ENCODE measurements at regions not wholly inside any gene's neighbourhood (a gene's known extent, or its start where the extent isn't known, plus 50 kb on each side); places are given as distances from the start of the nearest gene placed in this dataset.

DNA sequence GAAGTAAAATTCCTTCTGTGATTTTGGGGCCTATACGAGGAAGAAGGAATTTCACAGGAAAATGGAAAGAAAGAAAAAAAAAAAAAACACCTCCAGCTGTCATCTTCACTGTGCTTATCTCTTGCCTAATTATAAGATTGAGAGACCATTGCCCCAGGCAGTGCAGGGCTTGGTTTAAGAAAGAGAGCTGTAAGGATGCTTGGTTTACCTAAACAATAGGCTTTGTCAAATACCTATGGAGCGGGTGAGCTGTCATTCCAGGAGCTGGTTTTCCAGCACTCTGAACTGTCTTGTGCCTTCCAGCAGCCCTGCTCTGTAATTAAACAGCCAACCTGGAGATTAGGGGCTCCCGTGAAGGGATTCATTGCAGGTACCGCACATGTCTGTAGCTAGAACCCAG, 137.8 kb downstream of the EDN3 start:
- DNase-seq = no peak

DNA sequence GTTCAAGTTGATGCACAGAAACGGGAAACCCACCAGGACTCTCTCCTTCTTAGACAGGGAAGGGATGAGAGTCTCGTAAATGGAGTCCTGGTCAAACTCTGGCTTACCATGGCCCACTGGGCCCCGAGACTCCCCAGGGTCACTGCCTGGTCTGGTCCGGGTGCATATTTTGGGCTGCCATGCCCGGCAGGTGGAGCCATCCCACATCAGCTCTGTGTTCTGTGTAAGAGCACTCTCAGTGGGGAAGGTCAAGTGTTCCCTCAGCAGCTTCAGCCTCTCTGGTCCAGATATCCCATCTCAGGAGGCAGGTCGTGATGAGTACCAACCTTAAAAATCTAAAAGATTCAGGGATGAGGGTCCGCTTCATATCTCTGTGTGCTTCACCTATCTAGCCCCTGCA, 138.8 kb downstream of the EDN3 start:
- DNase-seq = no peak

- DNase-seq = no peak
Observed at GRCh38 chr20:59441306-59441705, 140.9 kb downstream of the EDN3 start.

- DNase-seq = no peak
Observed at GRCh38 chr20:59441860-59442810, 141.7 kb downstream of the EDN3 start.

DNA sequence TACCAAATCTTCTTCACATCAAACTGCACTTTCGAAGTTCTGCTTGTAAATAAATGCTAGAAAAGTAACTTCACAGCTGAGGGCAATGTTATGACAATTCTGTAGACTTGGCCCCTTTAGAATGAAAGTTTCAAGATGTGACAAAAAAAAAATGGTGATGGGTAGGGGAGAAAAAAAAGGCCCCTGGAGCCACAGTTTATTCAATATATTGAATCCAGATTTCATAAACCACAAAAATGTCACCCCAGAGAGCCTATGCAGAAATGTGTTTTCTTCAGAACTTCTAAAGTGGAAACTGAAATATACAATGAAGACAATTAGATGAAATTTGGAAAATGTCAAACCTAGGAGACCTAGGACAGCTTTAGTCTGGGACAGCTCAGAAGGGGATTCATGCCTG, 143.1 kb downstream of the EDN3 start:
- no peak for DNase-seq

DNA sequence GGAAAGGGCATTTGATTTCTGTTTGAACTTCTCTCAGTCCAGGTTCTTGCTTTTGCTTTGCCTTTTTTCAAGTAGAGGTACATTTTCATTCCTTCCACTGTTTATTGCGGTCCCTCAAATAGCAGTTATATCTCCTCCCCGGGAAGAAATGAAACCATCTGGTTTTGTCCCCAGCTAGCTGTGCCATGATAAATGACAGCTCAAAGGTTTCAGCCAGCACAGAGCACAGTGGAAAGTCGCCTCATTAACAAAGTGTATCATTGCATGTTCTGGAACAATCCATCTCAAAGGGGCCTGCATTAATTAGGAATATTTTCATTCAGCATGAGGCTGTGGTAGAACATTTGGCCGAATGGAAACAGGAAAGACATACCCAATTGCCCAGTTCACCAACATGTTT, 146.0 kb downstream of the EDN3 start:
- DNase-seq = no peak

- DNase-seq = no peak
Observed at GRCh38 chr20:59448196-59448595, 147.8 kb downstream of the EDN3 start.

DNA sequence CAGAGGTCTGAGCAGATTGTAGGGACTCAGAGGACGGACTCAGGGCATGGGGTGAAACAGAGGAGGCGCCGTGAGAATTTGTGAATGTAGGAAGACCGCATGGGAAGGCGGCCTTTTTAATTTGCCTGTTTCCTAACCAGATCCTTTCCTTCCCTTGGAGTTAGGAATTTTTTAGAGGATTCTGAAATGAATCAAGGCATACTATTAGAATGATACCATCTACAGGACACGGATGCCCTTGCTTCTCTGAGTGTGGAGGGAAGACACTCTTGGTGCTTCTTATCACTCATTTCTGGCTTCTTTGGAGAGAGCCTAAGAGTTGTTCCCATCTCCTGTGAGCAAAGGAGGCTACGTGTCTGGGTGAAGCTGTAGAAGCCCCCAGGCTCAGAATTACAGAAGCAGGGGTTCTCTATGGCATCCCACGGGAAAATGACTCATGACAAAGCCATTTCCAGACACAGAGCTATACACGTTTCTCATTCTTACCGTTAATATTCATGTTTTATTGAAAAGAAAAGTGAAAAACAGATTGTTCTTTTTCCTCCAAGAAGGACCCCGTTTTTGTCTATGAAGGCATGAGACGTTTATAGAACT, 148.5 kb downstream of the EDN3 start:
- no peak for DNase-seq

DNA sequence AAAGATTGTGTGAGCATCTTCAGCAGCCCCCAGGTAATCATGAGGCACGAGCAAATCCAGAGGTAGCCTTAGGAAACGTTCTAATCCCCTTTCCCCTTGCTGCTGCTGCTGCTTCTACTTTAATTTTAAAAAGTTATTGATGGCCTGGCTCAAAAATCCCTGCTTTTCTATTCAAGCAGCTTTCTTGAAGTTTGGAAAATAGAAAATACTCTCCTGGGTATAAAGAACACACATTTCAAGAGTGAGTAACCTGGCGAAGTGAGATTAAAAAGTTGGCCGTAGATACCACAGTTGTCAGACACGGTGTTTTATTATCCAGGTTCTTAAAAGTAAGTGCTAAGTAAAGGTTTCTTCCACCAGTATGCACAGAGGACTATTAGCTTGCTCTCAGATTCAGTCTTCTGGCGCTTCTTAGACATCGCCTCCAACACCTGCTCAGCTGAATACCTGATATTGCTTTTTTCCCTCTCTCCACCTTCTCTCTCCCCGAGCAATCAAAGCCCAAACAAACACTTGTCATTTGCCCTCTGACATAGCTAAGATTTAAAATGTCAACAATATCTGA, 150.7 kb downstream of the EDN3 start:
- DNase-seq = no peak

- no peak for DNase-seq
Observed at GRCh38 chr20:59451641-59452040, 151.2 kb downstream of the EDN3 start.

- DNase-seq = no peak
Observed at GRCh38 chr20:59452856-59453255, 151.5 kb upstream of the PHACTR3 start.

DNA sequence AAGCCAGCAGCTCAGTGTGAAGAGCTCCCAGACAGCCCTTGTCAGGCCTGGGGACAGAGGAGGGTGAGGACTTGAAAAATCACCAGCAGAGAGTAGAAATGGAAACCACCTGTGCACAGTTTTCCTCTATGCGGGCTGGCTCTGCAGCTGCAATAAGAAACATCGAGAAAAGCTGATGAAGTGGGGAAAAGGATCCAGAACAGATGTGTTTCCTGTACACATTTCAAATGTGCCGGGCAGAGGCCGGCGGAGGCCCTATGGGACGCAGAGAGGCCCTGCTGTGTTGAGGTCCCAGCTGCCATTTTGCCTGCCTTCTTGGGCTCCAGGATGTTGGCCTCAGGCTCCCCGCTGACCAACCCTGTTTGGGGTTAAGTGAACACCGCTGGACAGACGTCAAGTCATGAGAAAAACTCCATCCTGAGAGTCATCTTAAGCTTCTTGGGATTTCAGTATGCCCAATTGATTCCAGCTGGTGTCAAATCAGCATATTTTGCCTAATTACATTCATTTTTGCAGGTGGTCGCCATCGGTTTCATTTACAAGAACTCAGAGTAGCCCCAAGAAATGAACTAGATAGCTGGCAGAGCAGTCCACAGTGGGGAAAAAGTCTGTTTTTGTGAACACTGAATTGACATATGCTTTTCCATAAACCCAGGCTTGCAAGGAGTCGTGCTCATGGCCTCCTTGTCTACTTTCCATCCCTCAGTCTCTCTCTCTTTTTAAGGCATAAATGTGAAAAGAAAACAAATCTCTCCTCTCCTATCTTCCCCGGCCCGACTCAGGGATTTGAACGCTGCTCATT, 150.4 kb upstream of the PHACTR3 start:
- DNase-seq = no peak

GRCh38 chr20:59455402-59456341, 148.7 kb upstream of the PHACTR3 start:
- DNase-seq = no peak

GRCh38 chr20:59456342-59457279, 147.7 kb upstream of the PHACTR3 start:
- no peak for DNase-seq

DNA sequence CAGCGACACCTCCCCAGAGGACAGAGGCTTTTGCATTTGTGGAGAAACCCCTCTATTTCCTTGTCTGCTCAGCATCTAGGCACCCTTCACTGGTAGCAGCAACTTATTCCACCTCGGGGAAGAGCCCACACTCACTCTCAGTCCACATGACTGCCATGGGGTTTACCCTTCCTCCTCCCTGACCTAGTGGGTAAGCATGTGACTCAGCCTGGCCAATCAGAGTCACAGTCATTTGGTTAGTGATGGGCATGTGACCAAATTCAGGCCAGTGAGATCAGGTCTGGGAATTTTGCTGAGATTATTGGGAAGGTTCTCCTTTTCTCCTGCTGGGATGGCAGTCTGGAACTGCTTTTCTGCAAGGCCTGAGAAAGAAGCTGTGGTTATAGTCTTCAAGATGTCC, 145.7 kb upstream of the PHACTR3 start:
- DNase-seq = no peak

DNA sequence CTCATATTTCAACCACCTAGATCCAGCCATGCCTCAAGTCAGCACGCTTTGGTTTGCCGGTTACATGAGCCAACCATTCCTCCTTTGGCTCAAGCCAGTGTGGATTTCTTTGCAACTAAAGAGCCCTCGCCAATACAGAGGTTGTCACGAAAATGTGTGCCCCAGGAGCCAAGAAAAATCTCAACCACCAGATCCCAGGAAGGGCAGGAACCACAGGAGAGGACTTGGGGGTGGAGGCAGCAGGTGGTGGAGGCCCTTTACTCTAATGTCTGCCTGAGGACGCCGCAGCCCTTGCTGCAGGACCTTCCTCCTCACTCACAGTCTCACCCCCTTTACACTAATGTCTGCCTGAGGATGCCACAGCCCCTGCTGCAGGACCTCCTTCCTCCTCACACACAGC, 144.8 kb upstream of the PHACTR3 start:
- DNase-seq = no peak

DNA sequence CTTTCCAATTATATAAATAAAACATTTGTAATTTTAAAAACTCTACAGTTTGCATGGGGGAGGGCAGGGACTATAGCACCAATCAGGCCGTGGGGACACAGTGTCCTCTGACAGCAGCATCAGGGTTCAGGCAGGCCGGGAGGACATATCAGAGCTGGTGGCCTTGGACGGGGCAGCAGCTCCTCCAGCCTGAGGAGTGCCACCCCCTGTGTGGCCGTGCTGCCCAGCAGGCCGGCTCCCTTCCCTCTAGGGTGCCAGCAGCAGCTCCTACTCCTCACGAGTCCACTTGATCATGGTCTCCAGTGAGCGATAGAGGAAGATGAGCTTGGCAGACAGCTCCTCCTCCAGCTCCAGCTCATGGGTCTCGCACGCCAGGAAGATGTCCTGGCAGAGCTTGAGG, 144.0 kb upstream of the PHACTR3 start:
- DNase-seq = no peak

DNA sequence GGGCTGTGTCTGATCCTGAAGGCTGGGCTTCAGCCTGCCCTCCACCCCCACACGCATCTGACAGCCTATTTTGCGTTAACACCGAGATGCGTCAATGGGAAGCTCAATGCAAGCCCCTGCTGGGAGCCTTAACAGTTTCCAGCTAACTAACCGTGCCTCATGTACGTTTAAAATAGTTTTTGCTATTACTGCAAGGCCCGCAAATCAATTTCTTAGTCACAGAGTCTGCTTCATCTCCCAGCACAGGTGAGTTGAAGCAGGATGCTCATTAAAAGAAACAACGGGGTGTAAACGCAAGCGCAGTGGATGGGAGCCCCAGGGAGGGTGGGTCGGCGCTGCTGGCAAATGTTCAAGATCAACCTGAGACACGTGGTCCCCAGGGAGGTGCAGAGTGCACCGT, 142.8 kb upstream of the PHACTR3 start:
- DNase-seq = no peak

GRCh38 chr20:59462249-59462648, 142.1 kb upstream of the PHACTR3 start:
- no peak for DNase-seq

DNA sequence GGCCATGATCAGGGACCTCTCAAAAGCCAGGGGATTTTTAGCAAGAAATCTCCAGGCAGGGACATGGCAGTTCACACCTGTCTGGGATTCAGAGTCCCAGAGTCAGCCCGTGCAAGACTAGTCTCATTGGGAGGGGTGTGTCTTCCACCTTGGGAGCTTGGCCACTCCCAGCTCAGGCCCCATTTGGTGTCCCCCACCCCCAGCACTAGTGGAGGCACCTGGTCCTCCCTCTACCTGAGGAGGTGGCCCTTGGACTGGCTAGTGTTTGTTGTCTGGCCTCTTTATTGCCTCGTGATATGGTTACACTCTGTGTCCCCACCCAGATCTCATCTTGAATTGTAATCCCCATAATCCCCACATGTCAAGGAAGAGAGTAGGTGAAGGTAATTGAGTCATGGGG, 140.8 kb upstream of the PHACTR3 start:
- no peak for DNase-seq

Data from NCI-H526 treated with DMSO at 0.1 percent for 48 hours (cell line).